NCI-H524 treated with DMSO at 0.1 percent for 48 hours (cell line): ENCODE measurements at regions not wholly inside any gene's neighbourhood (a gene's known extent, or its start where the extent isn't known, plus 50 kb on each side); places are given as distances from the start of the nearest gene placed in this dataset.

Experiments
- DNase-seq: peaks from one replicate; lab custom pipeline; 2025; lab: John Stamatoyannopoulos, UW

GRCh38 chr13:31049083-31049482 is 112.6 kb downstream of the HSPH1 start:
- DNase-seq: no peak

- no peak for DNase-seq
These were observed 113.2 kb downstream of the HSPH1 start for GRCh38 chr13:31048521-31048920.

GRCh38 chr13:31046711-31047279 is 114.3 kb downstream of the TEX26 start:
- DNase-seq: peak; percentile 98

- DNase-seq: no peak
These were observed 113.0 kb downstream of the TEX26 start for GRCh38 chr13:31045286-31046081.

GRCh38 chr13:31044364-31045285 is 112.2 kb downstream of the TEX26 start:
- DNase-seq: peak; percentile 41

GRCh38 chr13:31043957-31044356 is 111.5 kb downstream of the TEX26 start:
- DNase-seq: no peak

- DNase-seq: peak; percentile 74
These were observed 110.2 kb downstream of the TEX26 start for GRCh38 chr13:31042481-31043165.

GRCh38 chr13:31042049-31042448 is 109.6 kb downstream of the TEX26 start:
- no peak for DNase-seq

GRCh38 chr13:31038834-31039552 is 106.5 kb downstream of the TEX26 start:
- DNase-seq: no peak

GRCh38 chr13:31037874-31038500 is 105.5 kb downstream of the TEX26 start:
- no peak for DNase-seq

- DNase-seq: no peak
These were observed 104.6 kb downstream of the TEX26 start for GRCh38 chr13:31036731-31037695.

GRCh38 chr13:31035185-31035965 is 102.9 kb downstream of the TEX26 start:
- no peak for DNase-seq

- no peak for DNase-seq
These were observed 100.2 kb downstream of the TEX26 start for GRCh38 chr13:31032528-31033113.

GRCh38 chr13:31031482-31031881 is 99.0 kb downstream of the TEX26 start:
- DNase-seq: no peak

- peak; percentile 24 for DNase-seq
These were observed 96.6 kb downstream of the TEX26 start for GRCh38 chr13:31029102-31029501.

GRCh38 chr13:31027136-31027535 is 94.7 kb downstream of the TEX26 start:
- no peak for DNase-seq
